ENCODE measurements at regions not wholly inside any gene's neighbourhood (a gene's known extent, or its start where the extent isn't known, plus 50 kb on each side); places are given as distances from the start of the nearest gene placed in this dataset.
"Not testable (repeated sequence)": the region's sequence is repeated elsewhere in the genome, so short reads cannot be mapped to it uniquely, and the experiment has no call there.

GRCh38 chr2:167784084-167784425 is 463.3 kb downstream of the STK39 start:
- Histone ChIP-seq H3K4me1 (ENCODE audit: control insufficient read depth, extremely low read depth, insufficient read depth, low read length) (no peaks in the 10 kb centered on the region), H2AFZ (ENCODE audit: control insufficient read depth, low read length) (no peak overlapping the region), H3K27me3 (ENCODE audit: control insufficient read depth, extremely low read depth, insufficient read depth, low read length) (no peaks in the 10 kb centered on the region), H3K4me3 (ENCODE audit: control insufficient read depth in 2 of 3, extremely low read depth in 1 of 3, insufficient read depth in 2 of 3, low read depth in 1 of 3, low read length in 3 of 3) (no peak overlapping the region), H3K79me2 (ENCODE audit: control insufficient read depth, insufficient read depth, low read length) (no peaks in the 10 kb centered on the region), H3K9me1 (ENCODE audit: control insufficient read depth, extremely low read depth, insufficient read depth, low read length) (no peaks in the 10 kb centered on the region), H4K20me1 (ENCODE audit: control insufficient read depth, extremely low read depth, insufficient read depth, low read length) (no peaks in the 10 kb centered on the region), H3K4me2 (ENCODE audit: control insufficient read depth, extremely low read depth, insufficient read depth, low read depth, low read length) (no peak overlapping the region), H3K9ac (ENCODE audit: control insufficient read depth, extremely low read depth, insufficient read depth, low read length) (no peak overlapping the region), H3K27ac (ENCODE audit: control insufficient read depth, insufficient read depth, low read length) (no peak overlapping the region), H3K9me3 (ENCODE audit: control insufficient read depth, low read depth, low read length) (no peaks in the 10 kb centered on the region), H3K36me3 (ENCODE audit: control insufficient read depth in 2 of 2, extremely low read depth in 1 of 2, insufficient read depth in 2 of 2, low read length in 2 of 2) (no peaks in the 10 kb centered on the region)
- dilution Hi-C loops (cut with MboI; ENCODE audit: extremely low pct_ligation_motif_present, low sequenced_read_pairs) = no loop called here
- FAIRE-seq (no peak), DNase-seq (ENCODE audit: low read depth, low spot score) (no peak)
- TF ChIP-seq EZH2 (IDR thresholded peaks at IDR 0.05; ENCODE audit: low read length) (no peak), CTCF (optimal IDR thresholded peaks at IDR 0.05 in 1 of 3, IDR thresholded peaks at IDR 0.05 in 1 of 3, conservative IDR thresholded peaks at IDR 0.05 in 1 of 3; ENCODE audit: extremely low read depth in 1 of 3, insufficient read depth in 2 of 3, low read length in 3 of 3) (no peak)

- Histone ChIP-seq H3K9ac (ENCODE audit: control insufficient read depth, extremely low read depth, insufficient read depth, low read length) (no peak overlapping the region), H4K20me1 (ENCODE audit: control insufficient read depth, extremely low read depth, insufficient read depth, low read length) (no peaks in the 10 kb centered on the region), H3K4me2 (ENCODE audit: control insufficient read depth, extremely low read depth, insufficient read depth, low read depth, low read length) (no peak overlapping the region), H3K4me3 (ENCODE audit: control insufficient read depth in 2 of 3, extremely low read depth in 1 of 3, insufficient read depth in 2 of 3, low read depth in 1 of 3, low read length in 3 of 3) (no peak overlapping the region), H2AFZ (ENCODE audit: control insufficient read depth, low read length) (no peak overlapping the region), H3K9me3 (ENCODE audit: control insufficient read depth, low read depth, low read length) (no peaks in the 10 kb centered on the region), H3K79me2 (ENCODE audit: control insufficient read depth, insufficient read depth, low read length) (no peaks in the 10 kb centered on the region), H3K27ac (ENCODE audit: control insufficient read depth, insufficient read depth, low read length) (no peak overlapping the region), H3K9me1 (ENCODE audit: control insufficient read depth, extremely low read depth, insufficient read depth, low read length) (no peaks in the 10 kb centered on the region), H3K36me3 (ENCODE audit: control insufficient read depth in 2 of 2, extremely low read depth in 1 of 2, insufficient read depth in 2 of 2, low read length in 2 of 2) (no peaks in the 10 kb centered on the region), H3K27me3 (ENCODE audit: control insufficient read depth, extremely low read depth, insufficient read depth, low read length) (no peaks in the 10 kb centered on the region), H3K4me1 (ENCODE audit: control insufficient read depth, extremely low read depth, insufficient read depth, low read length) (no peaks in the 10 kb centered on the region)
- TF ChIP-seq EZH2 (IDR thresholded peaks at IDR 0.05; ENCODE audit: low read length) (no peak), CTCF (optimal IDR thresholded peaks at IDR 0.05 in 1 of 3, IDR thresholded peaks at IDR 0.05 in 1 of 3, conservative IDR thresholded peaks at IDR 0.05 in 1 of 3; ENCODE audit: extremely low read depth in 1 of 3, insufficient read depth in 2 of 3, low read length in 3 of 3) (no peak)
- FAIRE-seq = no peak
- dilution Hi-C loops (cut with MboI; ENCODE audit: extremely low pct_ligation_motif_present, low sequenced_read_pairs) = no loop called here
- no peak for DNase-seq (ENCODE audit: low read depth, low spot score)
Observed at GRCh38 chr2:167783261-167784083, 463.9 kb downstream of the STK39 start.

- H3K27ac ChIP-seq (ENCODE audit: control insufficient read depth, insufficient read depth, low read length); H3K4me1 ChIP-seq (ENCODE audit: control insufficient read depth, extremely low read depth, insufficient read depth, low read length); H3K79me2 ChIP-seq (ENCODE audit: control insufficient read depth, insufficient read depth, low read length); H4K20me1 ChIP-seq (ENCODE audit: control insufficient read depth, extremely low read depth, insufficient read depth, low read length); H3K4me3 ChIP-seq (ENCODE audit: control insufficient read depth in 2 of 3, extremely low read depth in 1 of 3, insufficient read depth in 2 of 3, low read depth in 1 of 3, low read length in 3 of 3); H3K9me3 ChIP-seq (ENCODE audit: control insufficient read depth, low read depth, low read length); H3K9me1 ChIP-seq (ENCODE audit: control insufficient read depth, extremely low read depth, insufficient read depth, low read length); H3K36me3 ChIP-seq (ENCODE audit: control insufficient read depth in 2 of 2, extremely low read depth in 1 of 2, insufficient read depth in 2 of 2, low read length in 2 of 2); H3K4me2 ChIP-seq (ENCODE audit: control insufficient read depth, extremely low read depth, insufficient read depth, low read depth, low read length); H3K27me3 ChIP-seq (ENCODE audit: control insufficient read depth, extremely low read depth, insufficient read depth, low read length); H3K9ac ChIP-seq (ENCODE audit: control insufficient read depth, extremely low read depth, insufficient read depth, low read length); H2AFZ ChIP-seq (ENCODE audit: control insufficient read depth, low read length); dilution Hi-C loops (cut with MboI; ENCODE audit: extremely low pct_ligation_motif_present, low sequenced_read_pairs); FAIRE-seq; DNase-seq (ENCODE audit: low read depth, low spot score): not testable (repeated sequence)
Observed at GRCh38 chr2:167781629-167782028, 465.8 kb downstream of the STK39 start.

All from keratinocyte (primary cell).